Activated T-cell treated with anti-CD3 and anti-CD28 coated beads, Interleukin-2, amount 50 U/mL, for 48 hours (primary cell): ENCODE measurements at regions not wholly inside any gene's neighbourhood (a gene's known extent, or its start where the extent isn't known, plus 50 kb on each side); places are given as distances from the start of the nearest gene placed in this dataset.

ENCODE experiments used
- DNase-seq, 2 experiments: peaks; one replicate each; pipeline ENCODE4 v3.0.0-alpha.2; 2020

DNA sequence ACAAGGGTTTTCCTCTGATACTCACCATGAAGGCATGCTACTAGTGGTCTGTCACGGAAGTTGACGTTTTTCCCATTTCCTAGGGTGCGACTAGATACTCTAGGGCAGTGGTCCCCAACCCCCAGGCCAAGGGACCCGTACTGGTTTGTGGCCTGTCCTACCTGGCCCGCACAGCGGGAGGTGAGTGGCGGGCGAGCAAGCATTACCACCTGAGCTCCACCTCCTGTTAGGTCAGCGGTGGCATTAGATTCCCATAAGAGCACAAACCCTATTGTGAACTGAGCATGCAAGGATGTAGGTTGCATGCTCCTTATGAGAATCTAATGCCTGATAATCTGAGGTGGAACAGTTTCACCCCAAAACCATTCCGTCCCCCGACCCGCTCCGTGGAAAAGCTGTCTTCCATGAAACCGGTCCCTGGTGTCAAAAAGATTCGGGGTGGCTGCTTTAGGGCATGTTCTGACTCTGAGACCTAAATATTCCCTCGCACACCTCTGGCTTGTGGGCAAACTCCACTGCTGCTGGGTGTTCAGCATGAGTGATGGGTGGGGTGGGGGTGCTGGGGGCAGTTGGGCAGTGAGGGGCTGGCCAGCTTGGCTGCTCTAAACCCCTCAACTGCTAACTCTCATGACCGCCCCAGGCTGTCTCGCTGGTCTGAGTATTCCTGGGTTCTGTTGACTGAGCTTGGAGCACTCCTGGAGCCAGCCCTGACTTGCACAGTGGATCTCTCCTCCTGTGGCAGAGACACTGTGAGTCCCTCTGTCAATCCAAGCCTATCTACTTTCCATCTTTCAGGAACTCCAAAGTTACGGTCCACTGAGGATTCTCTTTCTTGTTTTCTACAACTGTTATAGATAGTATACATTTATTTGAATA lies 78.3 kb upstream of the NEK6 start:
- DNase-seq: no peak

- no peak for DNase-seq
Measured at GRCh38 chr9:124180557-124180956, 77.2 kb upstream of the NEK6 start.

- DNase-seq: no peak
Measured at GRCh38 chr9:124182741-124183140, 75.0 kb upstream of the NEK6 start.

- no peak for DNase-seq
Measured at GRCh38 chr9:124183772-124184171, 74.0 kb upstream of the NEK6 start.

GRCh38 chr9:124185413-124185812 lies 72.3 kb upstream of the NEK6 start:
- DNase-seq: no peak

GRCh38 chr9:124187311-124187710 lies 70.4 kb upstream of the NEK6 start:
- DNase-seq: no peak

GRCh38 chr9:124188331-124189110 lies 69.2 kb upstream of the NEK6 start:
- no peak for DNase-seq

DNA sequence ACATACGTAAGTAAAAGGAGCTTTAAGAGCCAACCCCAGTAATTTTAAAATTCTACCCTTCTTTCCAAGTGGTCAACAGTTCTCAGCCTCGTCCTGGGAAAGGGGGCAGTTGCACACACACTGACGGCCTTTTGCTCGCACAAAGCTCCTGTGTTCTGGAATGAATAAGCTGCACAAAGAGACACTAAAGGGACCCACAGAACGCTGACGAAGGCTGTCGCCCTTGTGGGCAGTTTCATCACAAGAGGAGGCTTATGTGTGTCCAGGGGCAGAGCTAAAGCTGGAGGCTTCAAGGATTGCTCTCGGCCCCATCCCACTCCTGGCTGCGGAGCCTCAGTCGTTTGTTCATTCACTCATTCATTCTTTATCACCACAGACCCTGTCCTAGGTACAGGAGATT lies 67.0 kb upstream of the NEK6 start:
- no peak for DNase-seq

DNA sequence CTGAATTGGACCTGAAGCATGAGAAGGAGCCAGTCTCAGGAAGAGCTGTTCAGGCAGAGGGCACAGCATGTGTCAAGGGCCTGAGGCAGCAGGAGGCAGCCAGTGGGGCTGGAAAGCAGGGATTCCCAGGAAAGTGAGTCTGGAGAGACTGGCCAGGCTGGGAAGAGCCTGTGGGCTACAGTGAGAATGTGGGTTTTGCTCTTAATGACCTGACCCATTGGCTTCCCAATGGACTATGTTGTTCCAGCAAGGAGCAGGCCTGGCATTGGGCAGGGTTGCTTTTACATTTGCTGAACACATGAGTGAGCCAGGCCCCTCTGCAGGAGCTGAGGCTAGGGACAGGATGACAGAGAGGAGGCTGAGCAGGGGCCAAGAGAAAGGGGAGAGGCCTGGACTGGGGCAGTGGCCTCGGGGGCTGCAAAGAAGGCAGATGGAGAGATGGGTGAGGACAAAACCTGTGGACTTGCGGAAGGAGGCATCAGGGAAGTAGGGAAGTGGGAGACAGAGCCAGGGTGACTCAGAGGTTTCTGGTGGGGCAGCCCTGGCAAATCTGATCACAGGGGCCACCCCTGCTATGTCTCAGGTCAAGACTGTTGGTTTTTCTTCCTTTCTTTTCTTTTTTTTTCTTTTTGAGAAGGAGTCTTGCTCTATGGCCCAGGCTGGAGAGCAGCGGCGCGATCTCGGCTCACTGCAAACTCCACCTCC lies 65.9 kb upstream of the NEK6 start:
- DNase-seq: no peak

GRCh38 chr9:124196814-124197176 lies 61.0 kb upstream of the NEK6 start:
- DNase-seq: no peak

GRCh38 chr9:124197177-124198095 lies 60.3 kb upstream of the NEK6 start:
- peak; percentile 21 to 26 for DNase-seq

- peak in 1 of 2 experiments; percentile 11 for DNase-seq
Measured at GRCh38 chr9:124198331-124198730, 59.4 kb upstream of the NEK6 start.

DNA sequence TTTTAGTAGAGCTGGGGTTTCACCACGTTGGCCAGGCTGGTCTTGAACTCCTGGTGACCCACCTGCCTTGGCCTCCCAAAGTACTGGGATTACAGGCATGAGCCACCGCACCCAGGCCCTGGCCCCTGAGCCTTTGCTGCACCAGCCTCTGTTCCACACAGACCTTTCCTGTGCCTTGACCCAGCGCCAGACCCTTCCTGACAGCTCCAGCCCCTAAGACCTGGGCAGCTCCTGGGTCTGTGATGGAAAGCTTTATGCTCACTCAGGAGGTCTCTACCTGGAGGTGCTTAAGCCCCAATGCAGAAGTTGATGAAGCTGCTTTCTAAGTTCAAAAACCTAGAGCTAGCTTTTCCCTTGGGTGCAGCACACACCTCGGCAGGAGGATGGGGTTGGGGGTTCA lies 58.8 kb upstream of the NEK6 start:
- DNase-seq: peak in 1 of 2 experiments; percentile 1

- DNase-seq: no peak
Measured at GRCh38 chr9:124199474-124199873, 58.3 kb upstream of the NEK6 start.

DNA sequence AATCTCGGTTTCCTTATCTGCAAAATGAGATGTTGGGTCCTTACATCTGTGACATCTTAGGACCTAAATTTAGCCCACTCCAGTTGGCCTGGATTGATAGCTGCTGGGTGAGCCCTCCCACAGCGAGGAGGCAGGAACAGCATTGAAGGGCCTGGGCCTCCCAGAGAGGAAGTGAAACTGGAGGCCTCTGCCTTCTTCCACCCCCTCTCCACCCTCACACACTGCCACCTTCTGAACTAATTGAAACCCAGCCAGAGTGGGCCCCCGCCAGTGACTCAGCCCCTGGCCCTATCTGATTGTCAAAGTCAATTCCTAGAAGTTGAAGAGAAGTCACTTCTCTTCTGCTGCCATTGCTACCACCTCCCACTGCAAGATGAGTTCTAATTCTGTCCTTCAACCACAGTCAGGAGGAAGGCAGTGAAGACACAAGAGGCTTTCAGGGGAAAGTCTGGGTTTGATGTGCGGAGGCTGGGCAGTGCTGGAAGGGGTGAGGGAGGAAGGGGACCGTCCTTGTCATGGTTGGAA lies 55.2 kb upstream of the NEK6 start:
- peak; percentile 91 to 92 for DNase-seq

GRCh38 chr9:124205686-124206352 lies 51.9 kb upstream of the NEK6 start:
- no peak for DNase-seq

DNA sequence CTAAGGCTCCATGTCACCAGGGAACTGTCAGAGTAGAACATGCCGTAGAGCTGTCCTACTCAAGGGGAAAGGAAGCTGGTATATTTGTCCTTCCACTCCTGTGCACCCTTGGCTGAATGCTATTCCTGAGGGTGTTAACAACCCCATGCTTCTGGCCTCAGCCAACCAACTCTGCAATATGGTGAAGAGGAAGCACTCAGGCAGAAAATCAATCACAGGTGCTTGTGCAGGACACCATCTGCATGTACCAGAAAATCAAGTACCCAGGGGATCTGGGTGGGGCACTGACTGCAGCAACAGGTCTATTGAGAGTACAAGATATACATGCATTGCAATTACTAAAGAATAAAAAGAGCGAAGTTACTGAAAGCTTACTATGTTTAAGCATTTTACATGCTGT lies 51.4 kb upstream of the NEK6 start:
- DNase-seq: no peak
